HUES64 (cell line): ENCODE measurements at regions not wholly inside any gene's neighbourhood (a gene's known extent, or its start where the extent isn't known, plus 50 kb on each side); places are given as distances from the start of the nearest gene placed in this dataset.
"Not testable (repeated sequence)": the region's sequence is repeated elsewhere in the genome, so short reads cannot be mapped to it uniquely, and the experiment has no call there.

ENCODE experiments used
- H3K27ac ChIP-seq: 2 replicates; pipeline ENCODE4 v1.7.0; 2013; ENCODE audit warnings: low read depth, low read length, inconsistent platforms
- H3K27me3 ChIP-seq: 2 replicates; pipeline ENCODE4 v1.6.1; 2013; ENCODE audit warnings: mild to moderate bottlenecking, low read length; ENCODE audit not compliant: insufficient read depth
- H3K36me3 ChIP-seq: 2 replicates; pipeline ENCODE4 v1.6.1; 2013; ENCODE audit warnings: mild to moderate bottlenecking, low read length; ENCODE audit not compliant: insufficient read depth
- H3K4me1 ChIP-seq: 2 replicates; pipeline ENCODE4 v1.6.1; 2013; ENCODE audit warnings: mild to moderate bottlenecking, low read length, moderate library complexity; ENCODE audit not compliant: insufficient read depth
- H3K4me3 ChIP-seq: 2 replicates; pipeline ENCODE4 v1.5.1; 2013; ENCODE audit warnings: mild to moderate bottlenecking, low read length, moderate library complexity
- H3K9ac ChIP-seq: 2 replicates; pipeline ENCODE4 v1.6.1; 2013; ENCODE audit warnings: mild to moderate bottlenecking, low read depth, low read length
- H3K9me3 ChIP-seq: 2 replicates; pipeline ENCODE4 v1.6.1; 2013; ENCODE audit warnings: low read depth, low read length; ENCODE audit not compliant: insufficient read depth
- WGBS: fragments of 150-250, 120-280 bp; methylation state at CpG from one replicate; pipeline ENCODE4 v1.1.7; 2013; ENCODE audit warnings: missing lambda C conversion rate; 5-methylcytosine and 5-hydroxymethylcytosine counted together

GRCh38 chr5:42878041-42878440 lies 66.3 kb upstream of the SELENOP start:
- Histone ChIP-seq H3K9me3 (no peaks in the 10 kb centered on the region), H3K4me3 (no peak overlapping the region), H3K9ac (no peak overlapping the region), H3K27me3 (no peaks in the 10 kb centered on the region), H3K4me1 (no peaks in the 10 kb centered on the region), H3K36me3 (no peaks in the 10 kb centered on the region), H3K27ac (no peak overlapping the region)

GRCh38 chr5:42877431-42877830 lies 65.7 kb upstream of the SELENOP start:
- H3K27me3 ChIP-seq: no peaks in the 10 kb centered on the region
- no peak overlapping the region for H3K4me3 ChIP-seq
- 90% methylated on average over 2 of the region's 2 CpGs for WGBS
- no peaks in the 10 kb centered on the region for H3K36me3 ChIP-seq
- no peaks in the 10 kb centered on the region for H3K9me3 ChIP-seq
- no peak overlapping the region for H3K9ac ChIP-seq
- no peak overlapping the region for H3K27ac ChIP-seq
- no peaks in the 10 kb centered on the region for H3K4me1 ChIP-seq

- H3K4me3 ChIP-seq: no peak overlapping the region
- 91% methylated on average over 4 of the region's 4 CpGs for WGBS
- H3K27ac ChIP-seq: no peak overlapping the region
Measured at GRCh38 chr5:42876375-42876844, 64.7 kb upstream of the SELENOP start.

GRCh38 chr5:42875785-42876374 lies 64.2 kb upstream of the SELENOP start:
- H3K27me3 ChIP-seq: no peaks in the 10 kb centered on the region
- no peaks in the 10 kb centered on the region for H3K9me3 ChIP-seq
- no peaks in the 10 kb centered on the region for H3K4me1 ChIP-seq
- no peaks in the 10 kb centered on the region for H3K36me3 ChIP-seq
- H3K4me3 ChIP-seq: no peak overlapping the region
- H3K9ac ChIP-seq: no peak overlapping the region
- WGBS: 91% methylated on average over 1 of the region's 1 CpG
- H3K27ac ChIP-seq: no peak overlapping the region

More at GRCh38 chr5:42876375-42876844, 64.7 kb upstream of the SELENOP start:
- Histone ChIP-seq H3K4me1 (no peaks in the 10 kb centered on the region), H3K9ac (no peak overlapping the region), H3K27me3 (no peaks in the 10 kb centered on the region), H3K9me3 (no peaks in the 10 kb centered on the region), H3K36me3 (no peaks in the 10 kb centered on the region)

- H3K9me3 ChIP-seq: no peaks in the 10 kb centered on the region
- H3K36me3 ChIP-seq: no peaks in the 10 kb centered on the region
- H3K4me1 ChIP-seq: no peaks in the 10 kb centered on the region
- H3K4me3 ChIP-seq: no peak overlapping the region
- no peaks in the 10 kb centered on the region for H3K27me3 ChIP-seq
- H3K27ac ChIP-seq: no peak overlapping the region
- H3K9ac ChIP-seq: no peak overlapping the region
Measured at GRCh38 chr5:42875211-42875610, 63.5 kb upstream of the SELENOP start.

GRCh38 chr5:42874621-42875198 lies 63.0 kb upstream of the SELENOP start:
- Histone ChIP-seq H3K4me1 (no peaks in the 10 kb centered on the region), H3K27me3 (no peaks in the 10 kb centered on the region), H3K36me3 (no peaks in the 10 kb centered on the region), H3K4me3 (no peak overlapping the region), H3K9me3 (no peaks in the 10 kb centered on the region), H3K9ac (no peak overlapping the region), H3K27ac (no peak overlapping the region)
- 96% methylated on average over 1 of the region's 2 CpGs for WGBS

- WGBS: 96% methylated on average over 3 of the region's 3 CpGs
- Histone ChIP-seq H3K4me1 (no peaks in the 10 kb centered on the region), H3K9ac (no peak overlapping the region), H3K4me3 (no peak overlapping the region), H3K27me3 (no peaks in the 10 kb centered on the region), H3K36me3 (no peaks in the 10 kb centered on the region), H3K9me3 (no peaks in the 10 kb centered on the region), H3K27ac (no peak overlapping the region)
Measured at GRCh38 chr5:42872865-42873264, 61.2 kb upstream of the SELENOP start.

GRCh38 chr5:42870882-42871418 lies 59.3 kb upstream of the SELENOP start:
- Histone ChIP-seq H3K9me3 (no peaks in the 10 kb centered on the region), H3K27me3 (no peaks in the 10 kb centered on the region), H3K36me3 (no peaks in the 10 kb centered on the region), H3K27ac (no peak overlapping the region), H3K4me3 (no peak overlapping the region), H3K4me1 (no peaks in the 10 kb centered on the region), H3K9ac (no peak overlapping the region)
- 86% methylated on average over 4 of the region's 4 CpGs for WGBS

GRCh38 chr5:42868417-42868816 lies 56.7 kb upstream of the SELENOP start:
- H3K9ac ChIP-seq, H3K36me3 ChIP-seq, H3K4me1 ChIP-seq, H3K27ac ChIP-seq, H3K27me3 ChIP-seq, H3K9me3 ChIP-seq, H3K4me3 ChIP-seq: not testable (repeated sequence)
- 99% methylated on average over 4 of the region's 5 CpGs for WGBS

- not testable (repeated sequence) for H3K9ac ChIP-seq, H3K27me3 ChIP-seq, H3K36me3 ChIP-seq, H3K4me1 ChIP-seq, H3K4me3 ChIP-seq, H3K27ac ChIP-seq, H3K9me3 ChIP-seq
- WGBS: 87% methylated on average over 3 of the region's 3 CpGs
Measured at GRCh38 chr5:42864749-42865148, 53.1 kb upstream of the SELENOP start.
